Mononuclear cell (primary cell): ENCODE measurements at regions not wholly inside any gene's neighbourhood (a gene's known extent, or its start where the extent isn't known, plus 50 kb on each side); places are given as distances from the start of the nearest gene placed in this dataset.
"Not testable (repeated sequence)": the region's sequence is repeated elsewhere in the genome, so short reads cannot be mapped to it uniquely, and the experiment has no call there.

Source experiments
- H3K27me3 ChIP-seq: 2 replicates; pipeline ENCODE4 v1.6.0; 2011; ENCODE audit warnings: low read length, control low read depth; ENCODE audit not compliant: insufficient read depth
- H3K4me1 ChIP-seq: 2 replicates; pipeline ENCODE4 v1.5.1; 2011; ENCODE audit warnings: mild to moderate bottlenecking, low read length, control low read depth; ENCODE audit not compliant: insufficient read depth
- H3K4me3 ChIP-seq: 2 replicates; pipeline ENCODE4 v1.5.1; 2011; ENCODE audit warnings: mild to moderate bottlenecking, low read length, moderate library complexity
- H3K9me3 ChIP-seq: 2 replicates; pipeline ENCODE4 v1.5.1; 2011; ENCODE audit warnings: low read depth, mild to moderate bottlenecking, control low read depth, low read length

DNA sequence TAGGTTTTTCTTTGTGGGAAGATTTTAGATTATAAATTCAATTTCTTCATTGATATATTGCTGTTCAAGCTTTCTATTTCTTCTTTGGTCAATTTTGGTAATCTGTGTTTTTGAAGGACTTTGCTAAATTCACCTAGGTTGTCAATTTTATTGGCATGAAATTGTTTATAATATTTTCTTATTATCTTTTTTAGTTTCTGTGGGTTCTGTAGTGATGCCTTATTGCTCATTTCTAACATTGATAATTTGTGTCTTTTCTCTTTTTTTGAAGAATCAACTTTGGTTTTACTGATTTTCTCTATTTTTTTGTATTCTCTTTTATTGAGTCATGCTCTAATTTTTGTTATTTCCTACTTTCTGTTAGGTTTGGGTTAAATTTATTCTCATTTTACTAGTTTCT is 123.2 kb downstream of the ADSS2 start:
- Histone ChIP-seq H3K27me3 (no peaks in the 10 kb centered on the region), H3K9me3 (no peaks in the 10 kb centered on the region)

GRCh38 chr1:244329591-244330317 is 122.0 kb downstream of the ADSS2 start:
- no peaks in the 10 kb centered on the region for H3K9me3 ChIP-seq
- peaks cover 18% of the 10 kb centered on the region for H3K4me1 ChIP-seq
- H3K27me3 ChIP-seq, result no peaks in the 10 kb centered on the region
- H3K4me3 ChIP-seq, result no peak overlapping the region

More for the DNA sequence above, 123.2 kb downstream of the ADSS2 start:
- Histone ChIP-seq H3K4me1 (peaks cover 21% of the 10 kb centered on the region), H3K4me3 (no peak overlapping the region)

- Histone ChIP-seq H3K4me3 (no peak overlapping the region), H3K4me1 (peaks cover 18% of the 10 kb centered on the region), H3K9me3 (no peaks in the 10 kb centered on the region), H3K27me3 (no peaks in the 10 kb centered on the region)
Measured at GRCh38 chr1:244330318-244330625, 121.4 kb downstream of the ADSS2 start.

- not testable (repeated sequence) for H3K27me3 ChIP-seq, H3K4me3 ChIP-seq
Measured at GRCh38 chr1:244332761-244333160, 118.9 kb downstream of the ADSS2 start.

DNA sequence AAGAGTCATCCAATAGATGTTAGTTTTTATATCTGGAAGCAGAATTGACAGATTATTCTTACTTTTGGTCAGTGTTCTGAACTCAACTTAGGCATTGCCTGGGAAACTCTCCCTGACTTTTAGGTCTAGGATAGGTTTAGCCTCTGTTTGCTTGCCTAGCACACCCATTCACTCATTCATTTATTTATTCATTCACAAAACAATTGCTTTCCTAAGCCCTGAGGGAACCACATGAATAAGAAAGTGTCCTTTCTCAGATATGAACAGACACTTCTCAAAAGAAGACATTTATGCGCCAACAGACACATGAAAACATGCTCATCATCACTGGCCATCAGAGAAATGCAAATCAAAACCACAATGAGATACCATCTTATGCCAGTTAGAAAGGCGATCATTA is 117.4 kb downstream of the ADSS2 start:
- not testable (repeated sequence) for H3K4me1 ChIP-seq, H3K4me3 ChIP-seq, H3K9me3 ChIP-seq, H3K27me3 ChIP-seq

More at GRCh38 chr1:244332761-244333160, 118.9 kb downstream of the ADSS2 start:
- H3K4me1 ChIP-seq, H3K9me3 ChIP-seq: not testable (repeated sequence)

DNA sequence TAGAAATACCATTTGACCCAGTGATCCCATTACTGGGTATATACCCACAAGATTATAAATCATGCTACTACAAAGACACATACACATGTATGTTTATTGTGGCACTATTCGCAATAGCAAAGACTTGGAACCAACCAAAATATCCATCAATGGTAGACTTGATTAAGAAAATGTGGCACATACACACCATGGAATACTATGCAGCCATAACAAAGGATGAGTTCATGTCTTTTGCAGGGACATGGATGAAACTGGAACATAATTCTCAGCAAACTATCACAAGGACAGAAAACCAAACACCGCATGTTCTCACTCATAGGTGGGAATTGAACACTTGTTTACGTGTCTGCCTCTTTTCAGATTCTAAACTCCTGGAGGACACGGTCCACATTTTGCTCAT is 116.9 kb downstream of the ADSS2 start:
- H3K4me3 ChIP-seq, H3K9me3 ChIP-seq, H3K4me1 ChIP-seq, H3K27me3 ChIP-seq: not testable (repeated sequence)

DNA sequence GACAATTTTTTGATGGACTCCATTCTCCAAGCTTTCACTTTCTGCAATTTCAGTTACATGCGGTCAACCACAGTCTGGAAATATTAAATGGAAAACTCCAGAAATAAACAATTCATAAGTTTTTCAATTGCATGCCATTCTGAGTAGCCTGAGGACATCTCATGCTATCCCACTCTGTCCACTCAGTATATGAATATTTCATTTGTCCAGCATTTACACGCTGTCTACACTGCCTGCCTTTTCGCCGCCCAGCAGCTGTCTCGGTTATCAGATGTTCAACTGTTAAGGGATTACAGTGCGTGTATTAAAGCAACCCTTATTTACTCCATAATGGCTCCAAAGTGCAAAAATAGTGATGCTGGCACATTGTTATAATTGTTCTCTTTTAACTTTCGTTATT is 116.3 kb downstream of the ADSS2 start:
- H3K9me3 ChIP-seq, result no peaks in the 10 kb centered on the region
- no peaks in the 10 kb centered on the region for H3K27me3 ChIP-seq
- H3K4me3 ChIP-seq, result no peak overlapping the region
- peaks cover 8% of the 10 kb centered on the region for H3K4me1 ChIP-seq

- peaks cover 10% of the 10 kb centered on the region for H3K4me1 ChIP-seq
- H3K27me3 ChIP-seq, result no peaks in the 10 kb centered on the region
- H3K9me3 ChIP-seq, result no peaks in the 10 kb centered on the region
- no peak overlapping the region for H3K4me3 ChIP-seq
Measured at GRCh38 chr1:244336232-244336899, 115.3 kb downstream of the ADSS2 start.

DNA sequence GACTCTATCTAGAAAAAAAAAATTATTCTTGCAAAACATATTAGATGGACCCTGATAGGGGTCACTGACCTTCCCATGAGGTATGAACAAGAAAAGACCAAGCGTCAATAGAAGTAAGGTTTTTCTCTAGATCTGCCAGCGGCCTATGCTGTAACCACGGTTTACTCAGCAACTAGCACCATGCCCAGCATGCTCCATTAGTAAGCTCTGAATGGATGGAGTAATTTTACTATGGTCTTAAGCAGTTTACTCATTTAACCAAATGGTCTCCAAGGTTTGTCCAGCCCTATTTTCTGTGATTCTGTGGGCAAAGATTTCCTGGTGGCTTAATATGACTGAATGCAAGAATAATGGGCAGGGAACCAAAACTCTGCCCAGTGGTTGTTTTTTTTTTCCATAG is 113.9 kb downstream of the ADSS2 start:
- Histone ChIP-seq H3K4me1 (peaks cover 21% of the 10 kb centered on the region), H3K4me3 (no peak overlapping the region), H3K9me3 (no peaks in the 10 kb centered on the region), H3K27me3 (no peaks in the 10 kb centered on the region)

DNA sequence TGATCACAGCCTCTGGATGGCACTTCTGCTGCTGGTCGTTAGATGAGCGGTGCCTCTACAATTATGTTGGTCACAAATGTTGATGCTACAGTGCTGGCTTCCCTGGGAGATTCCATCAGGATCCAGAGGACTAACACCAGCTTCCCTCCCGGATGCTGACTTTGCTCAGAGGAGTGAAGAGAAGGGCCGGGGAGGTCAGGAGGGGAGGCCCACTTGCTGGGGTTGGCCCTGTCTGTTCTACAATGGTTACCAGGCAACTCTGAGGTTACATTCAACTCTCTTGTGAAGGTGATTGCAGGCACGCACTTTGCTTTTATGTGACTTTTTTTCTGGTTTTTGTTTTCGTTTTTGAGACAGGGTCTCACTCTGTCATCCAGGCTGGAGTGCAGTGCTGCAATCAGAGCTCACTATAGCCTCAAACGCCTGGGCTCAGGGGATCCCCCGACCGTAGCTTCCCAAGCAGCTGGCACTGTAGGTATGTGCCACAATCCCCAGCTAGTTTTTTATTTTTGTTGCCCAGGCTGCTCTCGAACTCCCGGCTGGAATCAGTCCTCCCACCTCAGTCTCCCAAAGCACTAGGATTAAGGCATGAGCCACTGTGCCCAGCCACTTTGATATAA is 112.5 kb downstream of the ADSS2 start:
- H3K4me1 ChIP-seq, result peaks cover 17% of the 10 kb centered on the region
- H3K27me3 ChIP-seq, result no peaks in the 10 kb centered on the region
- H3K4me3 ChIP-seq, result no peak overlapping the region
- no peaks in the 10 kb centered on the region for H3K9me3 ChIP-seq

DNA sequence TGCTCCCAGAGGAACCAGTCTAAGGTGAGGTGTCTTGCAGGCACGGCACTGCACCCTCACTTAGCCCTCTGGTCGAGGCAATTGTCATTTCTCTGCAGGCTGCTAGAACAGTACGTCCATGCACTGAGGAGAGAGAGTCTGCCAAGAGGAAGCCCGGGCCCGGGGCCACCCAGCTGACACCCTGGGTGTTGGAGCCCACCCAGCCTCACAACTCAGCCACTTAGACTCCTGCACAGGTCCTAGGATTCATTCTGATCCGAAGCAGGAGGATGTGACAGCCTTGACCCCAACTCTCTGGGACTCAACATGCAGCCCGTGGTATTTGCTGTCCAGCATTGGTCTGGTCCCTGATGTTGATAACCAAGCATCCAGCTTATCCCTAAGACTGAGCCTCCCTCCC is 111.9 kb downstream of the ADSS2 start:
- Histone ChIP-seq H3K4me1 (peaks cover 14% of the 10 kb centered on the region), H3K4me3 (no peak overlapping the region)

GRCh38 chr1:244340396-244340795 is 111.3 kb downstream of the ADSS2 start:
- Histone ChIP-seq H3K9me3 (no peaks in the 10 kb centered on the region), H3K4me1 (peaks cover 14% of the 10 kb centered on the region), H3K4me3 (no peak overlapping the region), H3K27me3 (no peaks in the 10 kb centered on the region)

More for the DNA sequence above, 111.9 kb downstream of the ADSS2 start:
- H3K27me3 ChIP-seq, result no peaks in the 10 kb centered on the region
- H3K9me3 ChIP-seq, result no peaks in the 10 kb centered on the region

DNA sequence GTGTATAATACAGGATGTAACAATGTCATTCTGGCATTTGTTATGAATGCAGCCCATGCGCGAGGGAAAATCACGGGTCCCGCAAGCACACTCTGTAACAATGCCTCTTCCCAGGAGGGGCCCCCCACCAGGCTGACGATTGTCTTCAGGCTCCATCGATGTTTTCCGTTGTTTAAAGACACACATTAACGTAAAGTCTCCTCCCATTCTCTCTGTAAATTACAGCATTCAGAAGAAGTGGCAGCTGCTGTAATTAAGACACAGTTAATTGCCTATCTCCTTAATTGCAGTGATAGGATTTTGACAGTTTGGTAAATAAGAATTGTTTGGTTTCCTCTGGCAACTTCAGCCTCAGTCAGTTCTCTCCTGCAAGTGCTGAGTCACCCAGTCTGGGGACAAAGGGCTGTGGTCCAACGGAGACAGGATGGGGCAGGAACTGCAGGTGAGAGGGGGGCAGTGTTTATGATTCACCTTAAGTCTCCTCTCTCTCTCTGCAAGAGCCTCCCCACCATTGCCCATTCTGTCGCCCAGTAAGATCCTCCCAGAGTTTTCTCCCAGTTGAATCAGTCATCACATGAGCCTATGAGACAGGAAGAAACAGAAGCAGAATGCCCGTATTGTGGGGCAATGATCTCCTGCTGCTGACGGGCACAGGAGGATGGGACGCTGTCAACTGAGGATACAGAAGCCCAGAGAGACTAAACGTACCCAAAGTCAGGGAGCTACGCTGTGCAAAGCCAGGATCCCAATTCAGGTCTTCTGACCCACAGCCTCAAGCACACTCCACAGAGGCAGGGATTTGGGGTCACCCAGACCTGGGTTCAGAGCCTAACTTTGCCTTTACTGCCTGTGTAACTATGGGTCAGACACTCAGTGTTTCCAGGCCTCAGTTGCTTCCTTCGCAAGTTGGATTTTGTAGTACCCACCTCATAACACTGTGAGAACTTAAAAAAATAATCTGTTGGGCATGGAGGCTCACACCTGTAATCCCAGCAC is 110.0 kb downstream of the ADSS2 start:
- no peaks in the 10 kb centered on the region for H3K27me3 ChIP-seq
- H3K9me3 ChIP-seq, result no peaks in the 10 kb centered on the region
- H3K4me1 ChIP-seq, result peaks cover 14% of the 10 kb centered on the region
- H3K4me3 ChIP-seq, result no peak overlapping the region

- Histone ChIP-seq H3K4me3 (no peak overlapping the region), H3K9me3 (no peaks in the 10 kb centered on the region), H3K4me1 (peaks cover 18% of the 10 kb centered on the region), H3K27me3 (no peaks in the 10 kb centered on the region)
Measured at GRCh38 chr1:244344001-244344400, 107.7 kb downstream of the ADSS2 start.
